ENCODE measurements at regions not wholly inside any gene's neighbourhood (a gene's known extent, or its start where the extent isn't known, plus 50 kb on each side); places are given as distances from the start of the nearest gene placed in this dataset.

- no peak for DNase-seq
Measured at GRCh38 chr6:130766239-130767144, 60.7 kb upstream of the SMLR1 start.

GRCh38 chr6:130769861-130770260 lies 57.3 kb upstream of the SMLR1 start:
- no peak for DNase-seq

GRCh38 chr6:130771741-130772140 lies 55.5 kb upstream of the SMLR1 start:
- no peak for DNase-seq

- DNase-seq: no peak
Measured at GRCh38 chr6:130773860-130774259, 53.3 kb upstream of the SMLR1 start.

- DNase-seq: no peak
Measured at GRCh38 chr6:130775411-130776012, 51.7 kb upstream of the SMLR1 start.

GRCh38 chr6:130776287-130776925 lies 50.8 kb upstream of the SMLR1 start:
- DNase-seq: no peak

Data from renal pelvis (tissue), 1 donor.